DMS 273 (cell line): ENCODE measurements at regions not wholly inside any gene's neighbourhood (a gene's known extent, or its start where the extent isn't known, plus 50 kb on each side); places are given as distances from the start of the nearest gene placed in this dataset.
"Not testable (repeated sequence)": the region's sequence is repeated elsewhere in the genome, so short reads cannot be mapped to it uniquely, and the experiment has no call there.

Source experiments
- DNase-seq: peaks from one replicate; lab custom pipeline; 2025; ENCODE audit not compliant: unreplicated experiment; lab: John Stamatoyannopoulos, UW

GRCh38 chr15:35914573-35914972, 368.6 kb upstream of the DPH6 start:
- no peak for DNase-seq

GRCh38 chr15:35921046-35921445, 375.1 kb upstream of the DPH6 start:
- DNase-seq, result no peak

DNA sequence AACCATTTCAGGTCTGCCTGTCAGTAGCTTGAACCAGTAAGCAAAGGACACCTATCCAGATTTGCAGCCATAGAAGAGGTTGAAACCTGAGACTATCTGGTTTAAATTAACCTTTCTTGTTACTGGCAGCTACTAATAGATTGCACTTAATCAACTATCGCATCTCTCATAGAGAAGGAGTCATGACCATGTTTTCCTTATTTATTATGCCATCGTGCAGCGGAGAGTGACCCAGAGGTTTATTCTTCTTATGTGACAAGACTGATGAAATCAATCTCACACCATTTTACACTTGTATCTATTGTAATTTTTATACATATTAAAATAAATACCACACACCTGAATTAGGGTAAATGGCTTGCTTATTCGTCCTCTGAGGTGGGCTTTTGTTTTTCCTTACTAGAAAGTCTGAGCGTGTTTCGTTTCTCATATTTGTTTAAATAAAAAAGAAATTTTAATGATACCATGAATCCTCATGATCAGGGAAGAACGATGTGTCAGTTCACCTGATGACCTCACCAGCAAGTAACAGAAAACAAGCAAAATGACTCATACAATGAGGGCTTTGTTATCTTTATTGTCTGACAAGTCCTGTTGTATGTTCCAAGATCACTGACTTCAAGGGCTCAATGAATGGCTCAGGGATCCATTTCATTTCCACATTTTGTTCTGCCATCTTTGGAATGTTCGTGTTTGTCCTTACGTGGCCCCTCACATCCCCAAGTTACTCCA, 379.5 kb upstream of the DPH6 start:
- no peak for DNase-seq

- no peak for DNase-seq
These were observed 380.0 kb upstream of the DPH6 start for GRCh38 chr15:35926007-35926380.

- DNase-seq, result no peak
These were observed 382.9 kb upstream of the DPH6 start for GRCh38 chr15:35928847-35929246.

DNA sequence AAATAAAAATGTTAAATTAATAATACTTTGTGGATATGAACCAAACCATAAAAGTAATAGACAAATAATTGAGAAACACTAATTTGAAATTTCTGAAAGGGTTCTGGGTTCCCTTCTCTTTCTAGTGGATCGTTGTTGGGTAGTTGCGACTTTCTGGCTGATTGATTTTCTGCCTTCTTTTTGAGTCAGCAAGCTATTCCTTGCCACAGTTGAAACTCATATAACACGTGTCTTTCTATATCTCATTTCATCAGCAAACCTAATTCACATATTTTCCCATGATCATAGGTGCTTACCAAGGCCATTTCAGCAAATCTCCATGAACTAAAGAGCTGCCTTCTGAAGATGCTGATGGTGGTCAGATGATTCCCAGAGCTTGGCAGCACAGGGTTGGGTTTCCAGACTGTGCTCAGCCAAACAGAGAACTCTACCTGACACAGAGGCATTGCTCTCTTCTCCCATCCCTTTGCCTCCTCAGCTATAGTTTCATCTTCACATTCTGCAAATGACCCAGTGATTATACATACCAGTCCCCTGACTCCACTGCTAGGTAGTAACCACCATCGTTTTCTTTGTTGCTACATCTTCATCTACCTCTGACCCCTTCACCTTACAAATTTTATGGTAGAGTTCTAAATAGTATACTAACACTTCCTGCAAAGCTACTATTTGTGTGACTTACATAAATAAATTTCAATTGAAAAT, 383.9 kb upstream of the DPH6 start:
- no peak for DNase-seq

GRCh38 chr15:35931799-35932341, 385.9 kb upstream of the DPH6 start:
- no peak for DNase-seq

GRCh38 chr15:35932531-35932930, 386.6 kb upstream of the DPH6 start:
- DNase-seq, result no peak

DNA sequence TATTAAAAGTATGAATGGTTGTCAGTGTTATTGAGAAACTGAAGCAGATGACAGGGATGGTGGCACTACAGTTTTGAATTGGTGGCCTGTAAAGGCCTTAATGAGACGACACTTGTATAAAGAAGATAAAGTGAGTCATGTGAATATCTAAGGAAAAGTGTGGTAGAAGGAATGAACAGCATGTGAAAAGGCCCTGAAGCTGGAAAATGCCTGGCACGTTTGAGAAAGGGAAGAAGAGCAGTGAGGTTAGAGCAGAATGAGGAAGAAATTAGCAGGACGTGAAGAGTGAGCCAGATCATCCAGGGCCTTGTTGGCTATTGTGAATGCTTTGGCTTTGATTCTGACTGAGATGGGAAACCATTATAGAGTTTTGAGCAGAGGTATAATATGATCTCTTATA, 387.6 kb upstream of the DPH6 start:
- no peak for DNase-seq

- no peak for DNase-seq
These were observed 388.6 kb upstream of the DPH6 start for GRCh38 chr15:35934383-35935049.

- DNase-seq, result no peak
These were observed 390.3 kb upstream of the DPH6 start for GRCh38 chr15:35936284-35936683.

DNA sequence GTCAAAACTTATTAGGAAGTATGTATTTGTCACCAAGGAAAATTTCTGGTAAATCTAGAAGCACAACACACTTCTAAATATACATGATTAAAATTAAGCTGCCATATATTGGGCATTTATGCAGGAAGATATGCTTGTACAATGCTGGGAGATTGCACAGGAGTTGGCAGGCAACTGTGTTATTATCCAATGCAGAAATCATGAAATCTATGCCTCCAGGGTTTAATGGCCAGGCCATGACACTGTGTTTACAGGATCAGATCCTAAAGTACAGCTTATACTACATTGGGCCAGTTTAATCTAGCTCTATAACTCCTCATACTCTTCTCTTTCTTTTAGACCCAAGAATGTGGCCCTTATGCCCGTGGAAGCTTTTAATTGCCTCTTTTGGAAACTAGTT, 391.4 kb upstream of the DPH6 start:
- no peak for DNase-seq

DNA sequence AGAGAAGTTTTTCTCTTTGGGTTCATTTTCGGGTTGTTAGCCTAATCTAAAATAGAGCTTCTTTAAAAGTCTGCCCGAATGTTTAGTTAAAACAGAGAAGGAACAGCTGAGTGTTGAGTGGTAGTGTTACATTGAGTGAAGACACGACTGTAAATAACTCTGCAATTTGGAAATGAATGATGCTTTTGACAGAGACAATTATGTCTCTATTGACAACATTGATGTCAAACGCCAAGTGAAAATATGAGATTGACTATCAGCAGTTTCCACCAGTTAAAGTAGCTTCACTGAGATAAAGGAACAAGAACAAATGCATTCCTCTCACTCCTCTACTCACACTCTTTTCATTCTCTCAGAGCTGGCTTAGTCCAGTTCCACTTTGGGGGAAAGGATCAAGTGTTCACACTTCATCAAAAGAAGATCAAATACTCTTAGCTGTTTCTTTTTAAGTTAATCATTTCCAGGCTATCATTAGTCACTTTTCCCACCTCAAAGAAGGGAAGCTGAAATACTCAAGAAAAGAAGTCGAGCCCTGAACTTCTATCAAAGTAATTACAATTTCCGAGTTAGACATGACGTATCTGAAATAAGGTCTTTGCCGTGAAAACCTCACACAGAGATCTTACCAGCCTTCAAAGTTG, 399.1 kb upstream of the DPH6 start:
- DNase-seq, result no peak

DNA sequence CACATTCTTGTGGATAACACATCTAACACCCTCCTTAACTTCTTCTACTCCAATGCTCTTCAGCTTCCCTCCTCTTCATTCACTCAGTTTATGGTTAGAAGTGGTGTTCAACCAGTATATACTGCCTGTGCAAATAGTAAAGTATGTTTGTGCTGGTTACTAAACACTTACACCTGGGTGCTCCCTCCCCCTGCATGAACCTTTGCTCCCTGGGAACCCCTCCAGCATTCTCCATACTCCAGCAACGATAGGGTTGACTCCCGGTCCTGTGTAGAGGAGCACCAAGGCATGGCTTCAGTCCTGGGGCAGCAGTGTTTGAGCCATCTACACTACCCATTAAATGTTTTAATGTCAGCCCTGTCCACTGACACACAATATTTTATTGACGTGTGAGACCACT, 407.5 kb upstream of the DPH6 start:
- DNase-seq, result no peak

- peak; percentile 0 for DNase-seq
These were observed 410.1 kb upstream of the DPH6 start for GRCh38 chr15:35956056-35956455.

DNA sequence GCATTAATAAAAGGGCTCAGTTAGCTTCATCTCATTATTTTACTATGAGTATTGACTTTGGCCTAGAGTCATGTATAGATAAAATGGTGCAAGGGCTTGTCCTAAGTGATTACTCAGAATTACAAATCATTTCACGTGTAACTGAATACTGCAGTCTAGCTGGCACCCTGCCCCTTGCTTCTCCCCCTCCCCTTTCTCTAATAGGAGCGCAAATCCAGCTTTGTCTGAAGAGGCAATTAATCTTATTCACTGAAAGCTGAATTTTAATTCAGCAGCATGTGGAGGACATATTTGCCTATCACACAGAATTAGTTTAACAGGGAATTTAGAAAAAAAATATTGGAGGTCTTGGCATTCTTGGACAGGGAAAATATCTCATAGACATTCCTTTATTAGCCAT, 412.1 kb upstream of the DPH6 start:
- peak; percentile 74 for DNase-seq

GRCh38 chr15:35958975-35959374, 413.0 kb upstream of the DPH6 start:
- DNase-seq, result no peak

GRCh38 chr15:35963326-35963725, 417.4 kb upstream of the DPH6 start:
- no peak for DNase-seq

- DNase-seq, result no peak
These were observed 420.8 kb upstream of the DPH6 start for GRCh38 chr15:35966781-35967180.

GRCh38 chr15:35967968-35968367, 422.0 kb upstream of the DPH6 start:
- DNase-seq, result not testable (repeated sequence)

DNA sequence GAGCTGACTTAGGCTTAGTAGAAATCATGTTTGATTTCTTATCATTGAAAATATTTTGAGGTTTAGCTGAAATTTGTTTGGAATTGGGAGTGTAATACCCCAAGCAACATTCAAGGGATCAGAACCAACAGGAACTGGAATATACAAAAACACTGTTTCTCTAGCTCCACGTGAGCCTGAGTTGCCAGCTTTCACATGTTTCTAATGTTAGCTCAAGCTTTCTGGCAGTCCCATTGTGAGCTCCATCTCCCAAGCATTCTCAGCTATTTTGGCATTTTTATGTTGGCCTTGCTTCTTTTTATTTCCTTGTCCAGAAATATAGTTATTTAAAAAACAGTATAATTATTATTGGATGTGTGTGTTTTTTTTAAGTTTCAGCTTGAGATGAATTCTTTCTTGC, 427.1 kb upstream of the DPH6 start:
- no peak for DNase-seq

DNA sequence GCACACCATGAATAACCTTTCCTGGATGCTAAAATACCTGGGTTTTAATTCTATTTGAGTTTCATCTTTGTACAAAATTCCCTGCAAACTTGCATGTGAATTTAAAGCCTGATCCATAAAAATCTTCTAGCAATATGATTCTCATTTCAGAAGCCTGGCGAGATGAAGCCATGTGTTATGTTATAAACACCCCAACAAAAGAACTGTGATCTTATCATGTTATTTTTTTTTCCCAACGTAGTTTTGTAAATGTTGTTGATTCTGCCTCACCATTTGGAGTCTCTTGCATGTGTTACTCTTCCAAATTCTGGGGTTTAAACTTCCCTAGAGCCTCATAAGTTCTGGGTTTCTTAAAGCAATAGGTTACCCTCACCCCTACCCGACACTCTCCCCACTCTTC, 428.1 kb upstream of the DPH6 start:
- no peak for DNase-seq
